ENCODE measurements at regions not wholly inside any gene's neighbourhood (a gene's known extent, or its start where the extent isn't known, plus 50 kb on each side); places are given as distances from the start of the nearest gene placed in this dataset.
"Not testable (repeated sequence)": the region's sequence is repeated elsewhere in the genome, so short reads cannot be mapped to it uniquely, and the experiment has no call there.

- Histone ChIP-seq H3K27me3 (ENCODE audit: control insufficient read depth, insufficient read depth, low read length) (no peaks in the 10 kb centered on the region), H3K9ac (ENCODE audit: low read length) (no peak overlapping the region), H3K36me3 (ENCODE audit: control insufficient read depth, insufficient read depth, low read length) (no peaks in the 10 kb centered on the region), H3K4me3 (ENCODE audit: low read length) (no peak overlapping the region), H3K27ac (ENCODE audit: low read depth, low read length) (no peak overlapping the region), H3K4me1 (ENCODE audit: control insufficient read depth, insufficient read depth, low read length) (peaks cover 6% of the 10 kb centered on the region)
Measured at GRCh38 chr12:83313322-83313721, 626.6 kb downstream of the TMTC2 start.

GRCh38 chr12:83276904-83277303, 590.2 kb downstream of the TMTC2 start:
- no peak overlapping the region for H3K27ac ChIP-seq (ENCODE audit: low read depth, low read length)
- H3K4me1 ChIP-seq (ENCODE audit: control insufficient read depth, insufficient read depth, low read length), result no peaks in the 10 kb centered on the region
- H3K36me3 ChIP-seq (ENCODE audit: control insufficient read depth, insufficient read depth, low read length), result no peaks in the 10 kb centered on the region
- no peak overlapping the region for H3K9ac ChIP-seq (ENCODE audit: low read length)
- no peak overlapping the region for H3K4me3 ChIP-seq (ENCODE audit: low read length)
- no peaks in the 10 kb centered on the region for H3K27me3 ChIP-seq (ENCODE audit: control insufficient read depth, insufficient read depth, low read length)

GRCh38 chr12:83271201-83271600, 584.5 kb downstream of the TMTC2 start:
- H3K4me1 ChIP-seq (ENCODE audit: control insufficient read depth, insufficient read depth, low read length), result no peaks in the 10 kb centered on the region
- H3K27ac ChIP-seq (ENCODE audit: low read depth, low read length), result no peak overlapping the region
- no peak overlapping the region for H3K9ac ChIP-seq (ENCODE audit: low read length)
- H3K27me3 ChIP-seq (ENCODE audit: control insufficient read depth, insufficient read depth, low read length), result no peaks in the 10 kb centered on the region
- no peak overlapping the region for H3K4me3 ChIP-seq (ENCODE audit: low read length)
- no peaks in the 10 kb centered on the region for H3K36me3 ChIP-seq (ENCODE audit: control insufficient read depth, insufficient read depth, low read length)

- Histone ChIP-seq H3K27me3 (ENCODE audit: control insufficient read depth, insufficient read depth, low read length) (no peaks in the 10 kb centered on the region), H3K27ac (ENCODE audit: low read depth, low read length) (no peak overlapping the region), H3K4me1 (ENCODE audit: control insufficient read depth, insufficient read depth, low read length) (no peaks in the 10 kb centered on the region), H3K36me3 (ENCODE audit: control insufficient read depth, insufficient read depth, low read length) (no peaks in the 10 kb centered on the region), H3K9ac (ENCODE audit: low read length) (no peak overlapping the region), H3K4me3 (ENCODE audit: low read length) (no peak overlapping the region)
Measured at GRCh38 chr12:83265808-83266207, 579.1 kb downstream of the TMTC2 start.

- Histone ChIP-seq H3K27ac (ENCODE audit: low read depth, low read length) (no peak overlapping the region), H3K9ac (ENCODE audit: low read length) (no peak overlapping the region), H3K36me3 (ENCODE audit: control insufficient read depth, insufficient read depth, low read length) (no peaks in the 10 kb centered on the region)
Measured at GRCh38 chr12:83261998-83262397, 575.3 kb downstream of the TMTC2 start.

GRCh38 chr12:83260126-83260525, 573.4 kb downstream of the TMTC2 start:
- H3K27ac ChIP-seq (ENCODE audit: low read depth, low read length); H3K27me3 ChIP-seq (ENCODE audit: control insufficient read depth, insufficient read depth, low read length); H3K9ac ChIP-seq (ENCODE audit: low read length); H3K36me3 ChIP-seq (ENCODE audit: control insufficient read depth, insufficient read depth, low read length); H3K4me1 ChIP-seq (ENCODE audit: control insufficient read depth, insufficient read depth, low read length); H3K4me3 ChIP-seq (ENCODE audit: low read length): not testable (repeated sequence)

More at GRCh38 chr12:83261998-83262397, 575.3 kb downstream of the TMTC2 start:
- Histone ChIP-seq H3K27me3 (ENCODE audit: control insufficient read depth, insufficient read depth, low read length) (no peaks in the 10 kb centered on the region), H3K4me1 (ENCODE audit: control insufficient read depth, insufficient read depth, low read length) (no peaks in the 10 kb centered on the region), H3K4me3 (ENCODE audit: low read length) (no peak overlapping the region)

GRCh38 chr12:83257726-83258125, 571.0 kb downstream of the TMTC2 start:
- Histone ChIP-seq H3K9ac (ENCODE audit: low read length) (no peak overlapping the region), H3K27ac (ENCODE audit: low read depth, low read length) (no peak overlapping the region), H3K4me1 (ENCODE audit: control insufficient read depth, insufficient read depth, low read length) (no peaks in the 10 kb centered on the region), H3K4me3 (ENCODE audit: low read length) (no peak overlapping the region), H3K36me3 (ENCODE audit: control insufficient read depth, insufficient read depth, low read length) (no peaks in the 10 kb centered on the region), H3K27me3 (ENCODE audit: control insufficient read depth, insufficient read depth, low read length) (no peaks in the 10 kb centered on the region)

- H3K4me3 ChIP-seq (ENCODE audit: low read length), result no peak overlapping the region
Measured at GRCh38 chr12:83256562-83256961, 569.9 kb downstream of the TMTC2 start.

GRCh38 chr12:83250866-83251265, 564.2 kb downstream of the TMTC2 start:
- Histone ChIP-seq H3K36me3 (ENCODE audit: control insufficient read depth, insufficient read depth, low read length) (no peaks in the 10 kb centered on the region), H3K27me3 (ENCODE audit: control insufficient read depth, insufficient read depth, low read length) (no peaks in the 10 kb centered on the region), H3K9ac (ENCODE audit: low read length) (no peak overlapping the region), H3K27ac (ENCODE audit: low read depth, low read length) (no peak overlapping the region), H3K4me3 (ENCODE audit: low read length) (no peak overlapping the region), H3K4me1 (ENCODE audit: control insufficient read depth, insufficient read depth, low read length) (no peaks in the 10 kb centered on the region)

More at GRCh38 chr12:83256562-83256961, 569.9 kb downstream of the TMTC2 start:
- Histone ChIP-seq H3K4me1 (ENCODE audit: control insufficient read depth, insufficient read depth, low read length) (no peaks in the 10 kb centered on the region), H3K9ac (ENCODE audit: low read length) (no peak overlapping the region), H3K27ac (ENCODE audit: low read depth, low read length) (no peak overlapping the region), H3K36me3 (ENCODE audit: control insufficient read depth, insufficient read depth, low read length) (no peaks in the 10 kb centered on the region), H3K27me3 (ENCODE audit: control insufficient read depth, insufficient read depth, low read length) (no peaks in the 10 kb centered on the region)

- Histone ChIP-seq H3K4me3 (ENCODE audit: low read length) (no peak overlapping the region), H3K4me1 (ENCODE audit: control insufficient read depth, insufficient read depth, low read length) (no peaks in the 10 kb centered on the region), H3K27me3 (ENCODE audit: control insufficient read depth, insufficient read depth, low read length) (no peaks in the 10 kb centered on the region), H3K9ac (ENCODE audit: low read length) (no peak overlapping the region), H3K27ac (ENCODE audit: low read depth, low read length) (no peak overlapping the region), H3K36me3 (ENCODE audit: control insufficient read depth, insufficient read depth, low read length) (no peaks in the 10 kb centered on the region)
Measured at GRCh38 chr12:83245156-83245555, 558.5 kb downstream of the TMTC2 start.

- no peaks in the 10 kb centered on the region for H3K4me1 ChIP-seq (ENCODE audit: control insufficient read depth, insufficient read depth, low read length)
- no peak overlapping the region for H3K9ac ChIP-seq (ENCODE audit: low read length)
- no peak overlapping the region for H3K27ac ChIP-seq (ENCODE audit: low read depth, low read length)
- no peaks in the 10 kb centered on the region for H3K27me3 ChIP-seq (ENCODE audit: control insufficient read depth, insufficient read depth, low read length)
- H3K4me3 ChIP-seq (ENCODE audit: low read length), result no peak overlapping the region
- H3K36me3 ChIP-seq (ENCODE audit: control insufficient read depth, insufficient read depth, low read length), result no peaks in the 10 kb centered on the region
Measured at GRCh38 chr12:83244001-83244400, 557.3 kb downstream of the TMTC2 start.

GRCh38 chr12:83233987-83234386, 547.3 kb downstream of the TMTC2 start:
- not testable (repeated sequence) for H3K27ac ChIP-seq (ENCODE audit: low read depth, low read length); H3K9ac ChIP-seq (ENCODE audit: low read length); H3K4me1 ChIP-seq (ENCODE audit: control insufficient read depth, insufficient read depth, low read length); H3K4me3 ChIP-seq (ENCODE audit: low read length); H3K36me3 ChIP-seq (ENCODE audit: control insufficient read depth, insufficient read depth, low read length); H3K27me3 ChIP-seq (ENCODE audit: control insufficient read depth, insufficient read depth, low read length)

- not testable (repeated sequence) for H3K9ac ChIP-seq (ENCODE audit: low read length); H3K4me3 ChIP-seq (ENCODE audit: low read length); H3K36me3 ChIP-seq (ENCODE audit: control insufficient read depth, insufficient read depth, low read length); H3K4me1 ChIP-seq (ENCODE audit: control insufficient read depth, insufficient read depth, low read length); H3K27ac ChIP-seq (ENCODE audit: low read depth, low read length); H3K27me3 ChIP-seq (ENCODE audit: control insufficient read depth, insufficient read depth, low read length)
Measured at GRCh38 chr12:83226960-83227359, 540.3 kb downstream of the TMTC2 start.

All from rectal smooth muscle tissue (tissue), 1 donor.